ENCODE measurements at regions not wholly inside any gene's neighbourhood (a gene's known extent, or its start where the extent isn't known, plus 50 kb on each side); places are given as distances from the start of the nearest gene placed in this dataset.

- no peak overlapping the region for H3K4me3 ChIP-seq
- no peaks in the 10 kb centered on the region for H3K36me3 ChIP-seq
- TF ChIP-seq CTCF (IDR thresholded peaks at IDR 0.05): no peak
- intact Hi-C loops (cut with DNase I): no loop called here
- no peaks in the 10 kb centered on the region for H3K27me3 ChIP-seq
- peaks cover 3 to 4% of the 10 kb centered on the region in 2 donors for H3K4me1 ChIP-seq
- H3K27ac ChIP-seq: no peak overlapping the region
- no peaks in the 10 kb centered on the region for H3K9me3 ChIP-seq
- DNase-seq (ENCODE audit: low spot score in 2 of 2): no peak
Observed at GRCh38 chr3:101962055-101962454, 112.7 kb downstream of the NFKBIZ start.

DNA sequence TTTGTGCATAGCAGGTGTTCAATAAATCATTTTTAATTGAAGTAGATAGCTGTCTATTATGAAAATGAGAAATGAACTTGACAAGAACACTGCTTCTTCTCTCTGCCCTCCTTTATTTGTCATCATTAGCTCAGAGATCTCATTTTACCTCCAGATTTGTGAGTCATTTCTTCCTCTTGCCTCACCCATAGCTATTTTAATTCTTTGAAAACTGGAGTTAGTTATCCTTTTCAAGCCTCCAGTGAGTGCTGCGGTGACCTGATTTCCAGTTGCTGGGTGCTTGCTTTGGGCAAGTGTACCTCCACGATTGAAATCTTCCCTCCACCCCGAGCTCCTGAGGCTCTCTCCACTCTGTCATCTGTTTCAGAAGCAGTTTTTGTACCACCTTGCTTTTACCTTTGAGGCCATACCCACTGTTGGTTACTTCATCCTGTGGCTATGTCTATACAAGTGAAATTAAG, 114.6 kb downstream of the NFKBIZ start:
- intact Hi-C loops (cut with DNase I): no loop called here
- Histone ChIP-seq H3K4me1 (peaks cover 3 to 4% of the 10 kb centered on the region in 2 donors), H3K4me3 (no peak overlapping the region), H3K27me3 (no peaks in the 10 kb centered on the region), H3K27ac (peak overlapping the region in 1 of 2 donors; percentile 65), H3K36me3 (no peaks in the 10 kb centered on the region), H3K9me3 (no peaks in the 10 kb centered on the region)
- no peak for DNase-seq (ENCODE audit: low spot score in 2 of 2)
- no peak for TF ChIP-seq CTCF (IDR thresholded peaks at IDR 0.05)

DNA sequence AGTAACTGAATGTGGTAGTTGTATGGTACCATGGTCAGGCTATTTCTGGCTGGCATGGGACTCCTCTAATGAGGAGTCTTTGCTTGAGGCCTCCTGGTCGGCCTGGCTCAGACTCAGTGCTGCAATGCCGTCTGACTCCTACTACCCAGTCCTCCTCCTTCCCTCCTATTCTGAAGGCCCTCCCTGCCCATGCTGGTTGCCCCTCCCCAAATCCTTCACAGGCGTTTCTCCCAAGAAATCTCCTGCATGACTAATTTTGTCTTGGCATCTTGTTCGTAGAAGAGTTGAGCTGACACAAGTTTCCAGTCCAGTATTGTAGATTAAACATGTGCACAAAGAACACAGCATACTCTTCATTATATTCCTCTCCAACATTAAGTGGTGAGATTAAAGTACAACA, 115.5 kb downstream of the NFKBIZ start:
- peaks cover 3 to 4% of the 10 kb centered on the region in 2 donors for H3K4me1 ChIP-seq
- no peak for TF ChIP-seq CTCF (IDR thresholded peaks at IDR 0.05)
- no peaks in the 10 kb centered on the region for H3K27me3 ChIP-seq
- no peaks in the 10 kb centered on the region for H3K36me3 ChIP-seq
- H3K4me3 ChIP-seq: no peak overlapping the region
- intact Hi-C loops (cut with DNase I): no loop called here
- no peaks in the 10 kb centered on the region for H3K9me3 ChIP-seq
- peak overlapping the region in 1 of 2 donors; percentile 65 for H3K27ac ChIP-seq
- no peak for DNase-seq (ENCODE audit: low spot score in 2 of 2)

DNA sequence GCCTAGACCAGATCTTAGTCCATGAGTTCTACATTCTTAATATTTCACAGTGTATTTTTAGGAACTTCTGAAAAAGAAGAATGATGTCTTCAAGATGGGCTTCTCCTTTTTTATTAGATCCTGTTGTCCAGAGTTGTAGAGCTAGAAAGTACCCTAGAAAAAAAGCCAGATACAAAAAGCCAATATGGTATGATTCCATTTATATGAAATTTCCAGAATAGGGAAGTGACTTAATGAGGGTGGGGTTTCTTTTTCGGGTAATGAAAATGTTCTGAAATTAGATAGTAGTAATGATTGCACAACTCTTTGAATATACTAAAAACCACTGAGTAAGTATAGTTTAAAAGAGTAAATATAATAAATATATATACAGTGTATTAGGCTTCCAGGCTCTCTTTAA, 116.9 kb downstream of the NFKBIZ start:
- intact Hi-C loops (cut with DNase I): no loop called here
- H3K27me3 ChIP-seq: no peaks in the 10 kb centered on the region
- no peaks in the 10 kb centered on the region for H3K9me3 ChIP-seq
- TF ChIP-seq CTCF (IDR thresholded peaks at IDR 0.05): no peak
- no peaks in the 10 kb centered on the region for H3K36me3 ChIP-seq
- peaks cover 3 to 4% of the 10 kb centered on the region in 2 donors for H3K4me1 ChIP-seq
- no peak overlapping the region for H3K27ac ChIP-seq
- DNase-seq (ENCODE audit: low spot score in 2 of 2): no peak
- H3K4me3 ChIP-seq: no peak overlapping the region

- DNase-seq (ENCODE audit: low spot score in 2 of 2): no peak
Observed at GRCh38 chr3:101970212-101970611, 120.9 kb downstream of the NFKBIZ start.

More at GRCh38 chr3:101970212-101970611, 120.9 kb downstream of the NFKBIZ start:
- no peaks in the 10 kb centered on the region for H3K9me3 ChIP-seq
- intact Hi-C loops (cut with DNase I): loop anchor here (1.0 kb wide), 1 partner anchor 45 kb away; no protein-coding TSS in a partner anchor
- no peaks in the 10 kb centered on the region for H3K4me1 ChIP-seq
- TF ChIP-seq CTCF (IDR thresholded peaks at IDR 0.05): no peak
- H3K4me3 ChIP-seq: no peak overlapping the region
- H3K27ac ChIP-seq: no peak overlapping the region
- H3K36me3 ChIP-seq: no peaks in the 10 kb centered on the region
- H3K27me3 ChIP-seq: no peaks in the 10 kb centered on the region

Measured in ascending aorta (tissue), 2 donors.